Keratinocyte (primary cell): ENCODE measurements at regions not wholly inside any gene's neighbourhood (a gene's known extent, or its start where the extent isn't known, plus 50 kb on each side); places are given as distances from the start of the nearest gene placed in this dataset.

Experiments
- DNase-seq: peaks from one replicate; pipeline ENCODE4 v3.0.0-alpha.2; 2011; ENCODE audit warnings: low read depth, missing footprints, low spot score
- FAIRE-seq: peaks from 2 replicates; lab custom pipeline; 2011; peaks lifted over from hg19 to GRCh38; lab: Jason Lieb, UNC
- H2AFZ ChIP-seq: 2 replicates; pipeline ENCODE4 v1.6.0; 2012; ENCODE audit warnings: low read length, control low read depth, inconsistent platforms; ENCODE audit not compliant: control insufficient read depth
- H3K27ac ChIP-seq: 2 replicates; pipeline ENCODE4 v1.5.1; 2011; ENCODE audit warnings: low read length; ENCODE audit not compliant: control insufficient read depth, insufficient read depth
- H3K27me3 ChIP-seq: 3 replicates; pipeline ENCODE4 v1.6.0; 2011; ENCODE audit warnings: low read length; ENCODE audit not compliant: control insufficient read depth, insufficient read depth; ENCODE audit errors: extremely low read depth
- H3K36me3 ChIP-seq, 2 experiments: 2 replicates in 1 of 2; 3 replicates in 1 of 2; pipeline ENCODE4 v1.5.1; 2011; ENCODE audit warnings: low read length in 2 of 2, mild to moderate bottlenecking in 1 of 2; ENCODE audit not compliant: control insufficient read depth in 2 of 2, insufficient read depth in 2 of 2; ENCODE audit errors: extremely low read depth in 1 of 2
- H3K4me1 ChIP-seq: 3 replicates; pipeline ENCODE4 v1.5.1; 2011; ENCODE audit warnings: low read length; ENCODE audit not compliant: control insufficient read depth, insufficient read depth; ENCODE audit errors: extremely low read depth
- H3K4me2 ChIP-seq: 3 replicates; pipeline ENCODE4 v1.6.0; 2011; ENCODE audit warnings: low read depth, low read length; ENCODE audit not compliant: control insufficient read depth, insufficient read depth; ENCODE audit errors: extremely low read depth
- H3K4me3 ChIP-seq, 3 experiments: fragments of 200-600 bp in 1 of 3; sonication (generic) in 1 of 3; 2 replicates in 2 of 3; 3 replicates in 1 of 3; pipeline ENCODE4 v1.5.1; 2011 to 2016; ENCODE audit warnings: low read length in 3 of 3, mild to moderate bottlenecking in 3 of 3, control low read depth in 2 of 3, inconsistent platforms in 1 of 3, low read depth in 1 of 3, mixed read lengths in 1 of 3, mixed run types in 1 of 3, moderate library complexity in 1 of 3; ENCODE audit not compliant: control insufficient read depth in 2 of 3, insufficient read depth in 2 of 3; ENCODE audit errors: extremely low read depth in 1 of 3
- H3K79me2 ChIP-seq: 2 replicates; pipeline ENCODE4 v1.6.0; 2012; ENCODE audit warnings: low read length; ENCODE audit not compliant: control insufficient read depth, insufficient read depth
- H3K9ac ChIP-seq: 3 replicates; pipeline ENCODE4 v1.6.0; 2011; ENCODE audit warnings: low read length; ENCODE audit not compliant: control insufficient read depth, insufficient read depth; ENCODE audit errors: extremely low read depth
- H3K9me1 ChIP-seq: 3 replicates; pipeline ENCODE4 v1.6.0; 2011; ENCODE audit warnings: low read length; ENCODE audit not compliant: control insufficient read depth, insufficient read depth; ENCODE audit errors: extremely low read depth
- H3K9me3 ChIP-seq: 2 replicates; pipeline ENCODE4 v1.5.1; 2012; ENCODE audit warnings: low read depth, low read length; ENCODE audit not compliant: control insufficient read depth
- H4K20me1 ChIP-seq: 3 replicates; pipeline ENCODE4 v1.6.0; 2011; ENCODE audit warnings: low read length; ENCODE audit not compliant: control insufficient read depth, insufficient read depth; ENCODE audit errors: extremely low read depth
- EZH2 ChIP-seq: IDR thresholded peaks from one replicate; pipeline ENCODE4 v1.6.1; 2012; ENCODE audit warnings: inconsistent platforms, mild to moderate bottlenecking, low read length, moderate library complexity
- dilution Hi-C: fragments of 300-500 bp; cut with MboI; formaldehyde crosslinking; loops from one replicate; pipeline ENCODE4 v1.7.0; 2020; ENCODE audit warnings: low sequenced_read_pairs; ENCODE audit not compliant: extremely low pct_ligation_motif_present
- TF ChIP-seq, protein P1 (sequence below), 3 experiments: IDR thresholded peaks in 1 of 3; conservative IDR thresholded peaks in 1 of 3; optimal IDR thresholded peaks in 1 of 3; 2 replicates in 2 of 3; 3 replicates in 1 of 3; pipeline versions ENCODE3 to v1.5.1; 2011; ENCODE audit warnings: low read length in 3 of 3, mild to moderate bottlenecking in 3 of 3, moderate library complexity in 2 of 3, control low read depth in 1 of 3, inconsistent platforms in 1 of 3; ENCODE audit not compliant: insufficient read depth in 2 of 3; ENCODE audit errors: extremely low read depth in 1 of 3

- FAIRE-seq (no peak), DNase-seq (no peak)
- no peak for TF ChIP-seq EZH2
- TF ChIP-seq, protein P1, sequence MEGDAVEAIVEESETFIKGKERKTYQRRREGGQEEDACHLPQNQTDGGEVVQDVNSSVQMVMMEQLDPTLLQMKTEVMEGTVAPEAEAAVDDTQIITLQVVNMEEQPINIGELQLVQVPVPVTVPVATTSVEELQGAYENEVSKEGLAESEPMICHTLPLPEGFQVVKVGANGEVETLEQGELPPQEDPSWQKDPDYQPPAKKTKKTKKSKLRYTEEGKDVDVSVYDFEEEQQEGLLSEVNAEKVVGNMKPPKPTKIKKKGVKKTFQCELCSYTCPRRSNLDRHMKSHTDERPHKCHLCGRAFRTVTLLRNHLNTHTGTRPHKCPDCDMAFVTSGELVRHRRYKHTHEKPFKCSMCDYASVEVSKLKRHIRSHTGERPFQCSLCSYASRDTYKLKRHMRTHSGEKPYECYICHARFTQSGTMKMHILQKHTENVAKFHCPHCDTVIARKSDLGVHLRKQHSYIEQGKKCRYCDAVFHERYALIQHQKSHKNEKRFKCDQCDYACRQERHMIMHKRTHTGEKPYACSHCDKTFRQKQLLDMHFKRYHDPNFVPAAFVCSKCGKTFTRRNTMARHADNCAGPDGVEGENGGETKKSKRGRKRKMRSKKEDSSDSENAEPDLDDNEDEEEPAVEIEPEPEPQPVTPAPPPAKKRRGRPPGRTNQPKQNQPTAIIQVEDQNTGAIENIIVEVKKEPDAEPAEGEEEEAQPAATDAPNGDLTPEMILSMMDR (optimal IDR thresholded peaks at IDR 0.05 in 1 of 3, IDR thresholded peaks at IDR 0.05 in 1 of 3, conservative IDR thresholded peaks at IDR 0.05 in 1 of 3; ENCODE audit: extremely low read depth in 1 of 3, insufficient read depth in 2 of 3, low read length in 3 of 3) = no peak
- Histone ChIP-seq H2AFZ (no peak overlapping the region), H3K36me3 (no peaks in the 10 kb centered on the region), H3K4me1 (no peaks in the 10 kb centered on the region), H3K27ac (no peak overlapping the region), H3K9me1 (no peaks in the 10 kb centered on the region), H3K9me3 (no peaks in the 10 kb centered on the region), H3K27me3 (no peaks in the 10 kb centered on the region), H3K4me2 (no peak overlapping the region), H3K79me2 (no peaks in the 10 kb centered on the region), H3K9ac (no peak overlapping the region), H4K20me1 (no peaks in the 10 kb centered on the region), H3K4me3 (no peak overlapping the region)
- dilution Hi-C loops = no loop called here
Measured at GRCh38 chr6:148069256-148069655, 273.4 kb upstream of the SASH1 start.

- Histone ChIP-seq H3K9ac (no peak overlapping the region), H3K9me1 (no peaks in the 10 kb centered on the region), H3K4me3 (no peak overlapping the region), H3K27ac (no peak overlapping the region), H4K20me1 (no peaks in the 10 kb centered on the region), H3K4me1 (no peaks in the 10 kb centered on the region), H2AFZ (no peak overlapping the region), H3K9me3 (no peaks in the 10 kb centered on the region), H3K79me2 (no peaks in the 10 kb centered on the region), H3K4me2 (no peak overlapping the region), H3K27me3 (no peaks in the 10 kb centered on the region), H3K36me3 (no peaks in the 10 kb centered on the region)
- dilution Hi-C loops = no loop called here
- TF ChIP-seq, protein P1 (optimal IDR thresholded peaks at IDR 0.05 in 1 of 3, IDR thresholded peaks at IDR 0.05 in 1 of 3, conservative IDR thresholded peaks at IDR 0.05 in 1 of 3; ENCODE audit: extremely low read depth in 1 of 3, insufficient read depth in 2 of 3, low read length in 3 of 3) = no peak
- no peak for TF ChIP-seq EZH2
- no peak for FAIRE-seq
- no peak for DNase-seq
Measured at GRCh38 chr6:148074291-148074690, 268.3 kb upstream of the SASH1 start.
